GM23338 (cell line): ENCODE measurements at regions not wholly inside any gene's neighbourhood (a gene's known extent, or its start where the extent isn't known, plus 50 kb on each side); places are given as distances from the start of the nearest gene placed in this dataset.

Experiments used
- ATAC-seq: fragments of 200-7000 bp; cut with Tn5 transposase; 3 replicates; pipeline ENCODE4 v1.9.1; 2020
- DNase-seq: peaks from one replicate; pipeline ENCODE4 v3.0.0-alpha.2; 2015; ENCODE audit warnings: low spot score
- H2AFZ ChIP-seq: fragments of 200-600 bp; sonication (generic); 2 replicates; pipeline ENCODE4 v1.8.0; 2016; ENCODE audit warnings: antibody characterized with exemption, mild to moderate bottlenecking, moderate library complexity
- H3F3A ChIP-seq: fragments of 200-600 bp; sonication (generic); replicated peaks from 2 replicates; pipeline ENCODE4 v1.8.0; 2017; ENCODE audit warnings: antibody characterized with exemption, mixed run types, low read depth
- H3K27ac ChIP-seq: fragments of 200-600 bp; sonication (generic); 2 replicates; pipeline ENCODE4 v1.6.1; 2016; ENCODE audit warnings: low read depth
- H3K27me3 ChIP-seq: fragments of 200-600 bp; sonication (generic); 2 replicates; pipeline ENCODE4 v1.8.0; 2016; ENCODE audit warnings: mild to moderate bottlenecking, mixed run types, moderate library complexity; ENCODE audit not compliant: insufficient read depth
- H3K36me3 ChIP-seq: fragments of 200-600 bp; sonication (generic); 2 replicates; pipeline ENCODE4 v1.8.0; 2016; ENCODE audit warnings: mild to moderate bottlenecking; ENCODE audit not compliant: insufficient read depth
- H3K4me1 ChIP-seq: fragments of 200-600 bp; sonication (generic); 2 replicates; pipeline ENCODE4 v1.8.0; 2016; ENCODE audit warnings: mild to moderate bottlenecking, moderate library complexity; ENCODE audit not compliant: insufficient read depth
- H3K4me2 ChIP-seq: fragments of 200-600 bp; sonication (generic); 2 replicates; pipeline ENCODE4 v1.7.1; 2017; ENCODE audit warnings: mixed run types
- H3K4me3 ChIP-seq: fragments of 200-600 bp; sonication (generic); 2 replicates; pipeline ENCODE4 v1.6.1; 2016; ENCODE audit warnings: mixed run types
- H3K79me2 ChIP-seq: fragments of 200-600 bp; sonication (generic); replicated peaks from 2 replicates; pipeline ENCODE4 v1.8.0; 2017; ENCODE audit warnings: mild to moderate bottlenecking; ENCODE audit not compliant: insufficient read depth
- H3K9me2 ChIP-seq: fragments of 200-600 bp; sonication (generic); 2 replicates; pipeline ENCODE4 v1.8.0; 2017; ENCODE audit not compliant: insufficient read depth
- H4K20me1 ChIP-seq: fragments of 200-600 bp; sonication (generic); replicated peaks from 2 replicates; pipeline ENCODE4 v1.8.0; 2017; ENCODE audit warnings: mild to moderate bottlenecking; ENCODE audit not compliant: insufficient read depth
- H3K27ac Mint-ChIP-seq: 2 replicates; pipeline ENCODE4 v1.8.0; 2020; ENCODE audit warnings: inconsistent platforms, mild to moderate bottlenecking, moderate library complexity, mixed read lengths
- H3K27me3 Mint-ChIP-seq: 3 replicates; pipeline ENCODE4 v1.8.0; 2022; ENCODE audit warnings: low read depth, mild to moderate bottlenecking, moderate library complexity, mixed read lengths, inconsistent platforms; ENCODE audit not compliant: insufficient read depth, poor library complexity
- H3K36me3 Mint-ChIP-seq: 3 replicates; pipeline ENCODE4 v1.8.0; 2021; ENCODE audit warnings: low read depth, mild to moderate bottlenecking, inconsistent platforms, moderate library complexity, mixed read lengths
- H3K4me1 Mint-ChIP-seq: 3 replicates; pipeline ENCODE4 v1.8.0; 2020; ENCODE audit warnings: mild to moderate bottlenecking, inconsistent platforms, mixed read lengths
- H3K4me3 Mint-ChIP-seq: 3 replicates; pipeline ENCODE4 v1.8.0; 2021; ENCODE audit warnings: moderate library complexity, mild to moderate bottlenecking, inconsistent platforms, mixed read lengths
- H3K9me3 Mint-ChIP-seq: 3 replicates; pipeline ENCODE4 v1.8.0; 2020; ENCODE audit warnings: moderate library complexity, mild to moderate bottlenecking, inconsistent platforms, mixed read lengths
- CTCF ChIP-seq, 2 experiments: fragments of 200-600 bp in 1 of 2; sonication (generic) in 1 of 2; conservative IDR thresholded peaks; 2 replicates each; pipeline versions ENCODE4 v1.5.1 to v1.6.1; 2016 to 2017; ENCODE audit warnings: antibody characterized with exemption in 2 of 2, low read depth in 2 of 2, mild to moderate bottlenecking in 2 of 2, moderate library complexity in 1 of 2
- EZH2phosphoT487 ChIP-seq: fragments of 200-600 bp; sonication (generic); IDR thresholded peaks from one replicate; pipeline ENCODE4 v1.8.1; 2018; ENCODE audit warnings: antibody characterized with exemption; ENCODE audit not compliant: unreplicated experiment
- JUNB ChIP-seq: IDR thresholded peaks from one replicate; pipeline ENCODE4 v1.6.1; 2016; ENCODE audit warnings: antibody characterized with exemption; ENCODE audit not compliant: unreplicated experiment
- NANOG ChIP-seq: IDR thresholded peaks from 2 replicates; pipeline ENCODE4 v1.6.1; 2016; ENCODE audit warnings: antibody characterized with exemption, borderline replicate concordance
- POLR2AphosphoS5 ChIP-seq: IDR thresholded peaks from 2 replicates; pipeline ENCODE4 v1.6.1; 2016; ENCODE audit warnings: antibody characterized with exemption, low read depth
- REST ChIP-seq: IDR thresholded peaks from one replicate; pipeline ENCODE4 v1.6.1; 2018; ENCODE audit warnings: antibody characterized with exemption; ENCODE audit not compliant: unreplicated experiment
- ZNF462 ChIP-seq: fragments of 250-450 bp; sonication (Bioruptor Pico); IDR thresholded peaks from 2 replicates; pipeline ENCODE4 v1.5.0; 2020; ENCODE audit warnings: mild to moderate bottlenecking, moderate library complexity

- H3K4me2 ChIP-seq: no peak overlapping the region
- no peaks in the 10 kb centered on the region for H4K20me1 ChIP-seq
- Mint-ChIP-seq H3K27ac (no peak overlapping the region), H3K4me3 (no peak overlapping the region), H3K4me1 (peaks cover 42% of the 10 kb centered on the region), H3K27me3 (peaks cover 5% of the 10 kb centered on the region), H3K36me3 (no peaks in the 10 kb centered on the region), H3K9me3 (no peaks in the 10 kb centered on the region)
- no peak overlapping the region for H3K27ac ChIP-seq
- H2AFZ ChIP-seq: no peak overlapping the region
- ATAC-seq (no peak), DNase-seq (no peak)
- H3K27me3 ChIP-seq: no peaks in the 10 kb centered on the region
- H3K4me3 ChIP-seq: no peak overlapping the region
- H3K4me1 ChIP-seq: peaks cover 4% of the 10 kb centered on the region; the same call in 1 of the 2 replicates
- H3F3A ChIP-seq: no peaks in the 10 kb centered on the region
- H3K79me2 ChIP-seq: no peaks in the 10 kb centered on the region
- H3K36me3 ChIP-seq: no peaks in the 10 kb centered on the region
- TF ChIP-seq POLR2AphosphoS5: no peak
- TF ChIP-seq JUNB: no peak
- no peak for TF ChIP-seq NANOG
- no peak for TF ChIP-seq EZH2phosphoT487
- TF ChIP-seq REST: no peak
- TF ChIP-seq CTCF (conservative IDR thresholded peaks at IDR 0.05; ENCODE audit: low read depth in 2 of 2): no peak
- no peak for TF ChIP-seq ZNF462 (CRISPR knock-in tag)
- no peaks in the 10 kb centered on the region for H3K9me2 ChIP-seq
These were observed 74.0 kb upstream of the FRMD1 start for GRCh38 chr6:168152980-168153379.
